ENCODE measurements at regions not wholly inside any gene's neighbourhood (a gene's known extent, or its start where the extent isn't known, plus 50 kb on each side); places are given as distances from the start of the nearest gene placed in this dataset.

DNA sequence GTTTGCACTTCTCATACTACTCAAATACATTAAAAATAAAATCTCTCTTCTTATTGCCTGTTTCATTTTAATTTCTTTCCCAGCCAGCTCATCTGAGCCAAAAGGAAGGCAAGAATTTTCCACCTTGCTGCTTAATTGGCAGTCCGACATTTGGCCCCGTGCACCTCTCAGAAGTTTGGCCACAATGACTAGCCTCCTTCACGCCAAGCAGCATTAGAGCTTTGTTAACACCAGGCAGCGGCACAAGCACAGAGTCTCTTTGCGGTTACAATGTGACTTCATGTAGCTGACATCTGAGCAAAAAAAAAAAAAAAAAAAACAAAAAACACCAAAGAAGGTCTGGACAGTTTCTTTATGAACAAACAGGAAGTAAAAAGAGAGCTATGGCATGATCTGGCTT lies 248.9 kb downstream of the OSR1 start:
- TF ChIP-seq POLR2A (IDR thresholded peaks at IDR 0.05) (no peak), CTCF (IDR thresholded peaks at IDR 0.05) (no peak)
- intact Hi-C loops (cut with DNase I): no loop called here
- WGBS (ENCODE audit: insufficient coverage, low coverage, low lambda C conversion rate, missing lambda C conversion rate): 86% methylated on average over 5 of the region's 5 CpGs
- Histone ChIP-seq H3K4me1 (no peaks in the 10 kb centered on the region), H3K27ac (no peak overlapping the region), H3K4me3 (no peak overlapping the region), H3K27me3 (no peaks in the 10 kb centered on the region), H3K9me3 (no peaks in the 10 kb centered on the region), H3K36me3 (no peaks in the 10 kb centered on the region)
- DNase-seq (no peak), ATAC-seq (no peak)

GRCh38 chr2:19106376-19106775 lies 252.0 kb downstream of the OSR1 start:
- Histone ChIP-seq H3K27ac (no peak overlapping the region), H3K36me3 (no peaks in the 10 kb centered on the region), H3K9me3 (no peaks in the 10 kb centered on the region), H3K4me1 (no peaks in the 10 kb centered on the region), H3K4me3 (no peak overlapping the region), H3K27me3 (no peaks in the 10 kb centered on the region)
- no peak for TF ChIP-seq POLR2A (IDR thresholded peaks at IDR 0.05)
- no peak for TF ChIP-seq CTCF (IDR thresholded peaks at IDR 0.05)
- 86% methylated on average over 1 of the region's 1 CpG for WGBS (ENCODE audit: insufficient coverage, low coverage, low lambda C conversion rate, missing lambda C conversion rate)
- ATAC-seq (no peak), DNase-seq (no peak)
- intact Hi-C loops (cut with DNase I): no loop called here

DNA sequence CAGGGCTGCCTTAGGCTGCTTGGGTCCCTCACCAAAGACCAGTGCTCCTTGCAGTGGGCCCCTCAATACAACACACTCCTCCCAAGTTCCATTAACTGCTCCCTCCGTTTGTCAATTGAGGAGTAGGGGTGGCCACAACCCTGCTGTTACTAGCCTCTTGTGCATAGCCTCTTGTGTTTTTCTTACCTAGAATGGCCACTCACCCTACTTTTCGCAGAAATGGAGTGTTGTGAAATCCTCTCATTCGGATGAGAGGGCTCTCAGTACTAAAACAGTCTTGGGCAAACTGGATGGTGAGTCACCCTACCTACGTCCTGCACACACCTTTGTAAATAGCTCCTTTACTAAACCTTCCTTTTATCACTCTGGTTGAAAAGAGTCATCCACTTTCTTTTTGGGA lies 253.9 kb downstream of the OSR1 start:
- Histone ChIP-seq H3K4me3 (no peak overlapping the region), H3K36me3 (no peaks in the 10 kb centered on the region), H3K4me1 (no peaks in the 10 kb centered on the region), H3K27me3 (no peaks in the 10 kb centered on the region), H3K27ac (no peak overlapping the region), H3K9me3 (no peaks in the 10 kb centered on the region)
- no peak for DNase-seq
- intact Hi-C loops (cut with DNase I): no loop called here
- no peak for TF ChIP-seq CTCF (IDR thresholded peaks at IDR 0.05)
- no peak for TF ChIP-seq POLR2A (IDR thresholded peaks at IDR 0.05)
- peak in 1 of 4 donors; percentile 40 for ATAC-seq
- WGBS (ENCODE audit: insufficient coverage, low coverage, low lambda C conversion rate, missing lambda C conversion rate): 57% methylated on average over 4 of the region's 4 CpGs

- Histone ChIP-seq H3K9me3 (no peaks in the 10 kb centered on the region), H3K27ac (no peak overlapping the region), H3K27me3 (no peaks in the 10 kb centered on the region), H3K4me1 (no peaks in the 10 kb centered on the region), H3K4me3 (no peak overlapping the region), H3K36me3 (no peaks in the 10 kb centered on the region)
- 81% methylated on average over 4 of the region's 4 CpGs for WGBS (ENCODE audit: insufficient coverage, low coverage, low lambda C conversion rate, missing lambda C conversion rate)
- no peak for TF ChIP-seq POLR2A (IDR thresholded peaks at IDR 0.05)
- TF ChIP-seq CTCF (IDR thresholded peaks at IDR 0.05): no peak
- intact Hi-C loops (cut with DNase I): no loop called here
- ATAC-seq (no peak), DNase-seq (no peak)
Measured at GRCh38 chr2:19102696-19103423, 255.6 kb downstream of the OSR1 start.
